Esophagus mucosa (tissue), 1 donor: ENCODE measurements at regions not wholly inside any gene's neighbourhood (a gene's known extent, or its start where the extent isn't known, plus 50 kb on each side); places are given as distances from the start of the nearest gene placed in this dataset.
A peak's percentile ranks its signal among the peaks of the same experiment; 100 is the strongest.

Source experiments
- ATAC-seq: fragments of 200-7000 bp; cut with Tn5 transposase; one replicate; pipeline ENCODE4 v1.9.1; 2020
- donor health status: DM: yes; HTN: yes; CAD: no.

DNA sequence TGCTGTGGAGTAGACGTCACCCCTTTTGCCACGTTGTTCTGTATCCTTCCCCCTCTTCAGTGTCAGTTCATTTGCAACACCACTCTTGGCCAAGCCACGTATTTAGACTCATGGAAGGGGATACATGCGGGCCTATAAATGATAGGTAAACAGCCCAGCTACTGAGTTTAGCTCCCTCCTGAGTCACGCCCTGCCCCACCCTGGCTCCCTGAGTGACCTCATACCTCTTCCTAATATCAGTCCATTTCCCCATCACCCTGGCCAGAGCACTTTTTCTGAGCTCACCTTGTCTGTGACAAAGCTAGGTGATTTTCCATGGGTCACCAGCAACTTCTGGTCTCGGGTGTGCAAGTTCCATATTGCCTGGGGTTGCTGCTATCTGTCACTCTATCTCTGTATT, 147.2 kb upstream of the MAF start:
- peak; percentile 70 for ATAC-seq

DNA sequence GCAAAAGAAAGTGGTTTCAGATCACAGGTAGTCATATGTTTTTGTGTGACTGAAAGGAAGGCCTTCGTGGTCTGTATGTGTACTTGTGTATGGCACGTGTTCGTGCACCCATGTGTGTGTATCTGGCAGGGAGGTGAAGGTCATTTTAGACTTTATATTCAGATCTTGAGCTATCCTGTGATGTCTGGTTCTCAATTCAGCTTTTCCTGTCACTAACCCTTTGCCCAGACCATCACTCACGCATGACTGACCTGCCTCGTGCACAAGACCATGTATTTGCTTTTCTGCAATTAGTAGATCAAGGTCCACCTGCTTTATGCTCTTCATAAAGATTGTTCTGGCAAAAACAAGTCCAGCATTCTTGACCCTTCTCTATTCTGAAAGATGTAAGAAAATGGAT, 139.7 kb upstream of the MAF start:
- no peak for ATAC-seq

DNA sequence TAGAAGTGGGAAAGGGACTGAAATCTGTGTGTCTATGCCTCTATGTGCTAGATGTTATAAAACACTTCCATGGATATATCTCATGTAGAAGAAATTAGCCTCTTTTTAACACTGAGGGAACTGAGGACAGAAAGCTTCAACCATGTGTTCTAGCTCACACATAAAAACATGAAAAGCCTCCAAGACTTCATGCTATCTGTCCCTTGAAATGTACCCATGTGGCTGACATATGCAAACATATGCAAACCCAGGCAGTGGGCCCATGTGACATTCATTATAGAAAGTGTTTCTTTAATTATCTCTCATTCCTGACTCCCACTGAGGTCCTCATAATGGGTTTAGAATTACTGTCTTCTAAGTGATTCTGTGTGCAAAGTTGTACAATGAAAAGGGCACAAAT, 134.7 kb upstream of the MAF start:
- no peak for ATAC-seq

DNA sequence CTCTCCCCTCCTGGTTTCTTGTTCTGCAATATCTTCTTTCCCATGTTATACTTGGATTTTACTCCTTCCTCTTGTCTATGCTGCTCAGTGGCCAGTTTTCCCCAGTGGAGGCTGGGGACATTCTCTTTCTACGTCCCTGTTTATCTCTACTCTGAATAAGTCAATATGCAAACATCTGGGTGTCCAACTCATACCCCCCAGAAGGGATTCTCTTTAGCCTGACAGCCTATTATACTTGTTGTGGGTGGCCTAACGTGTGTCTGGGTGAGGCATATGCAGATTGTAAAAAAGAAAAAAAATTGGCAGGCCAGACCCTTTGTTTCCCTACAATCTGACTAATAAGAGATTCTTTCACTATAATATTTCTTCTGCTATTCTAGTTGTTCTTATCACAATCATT, 134.2 kb upstream of the MAF start:
- no peak for ATAC-seq

DNA sequence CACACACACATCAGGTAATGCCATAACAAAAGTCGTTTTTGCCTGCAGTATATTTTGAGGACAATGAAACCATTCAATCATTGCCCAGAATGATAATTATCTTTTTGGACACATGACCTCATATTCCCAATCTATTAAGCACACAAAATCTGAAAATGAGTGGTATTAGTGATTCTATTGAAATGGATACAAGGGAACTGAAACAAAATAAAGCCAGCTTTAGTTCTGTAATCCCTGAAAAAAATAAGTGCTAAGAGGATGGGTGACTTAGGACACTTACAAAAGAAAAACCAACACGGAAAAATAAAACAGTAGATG, 128.3 kb upstream of the MAF start:
- ATAC-seq: no peak

DNA sequence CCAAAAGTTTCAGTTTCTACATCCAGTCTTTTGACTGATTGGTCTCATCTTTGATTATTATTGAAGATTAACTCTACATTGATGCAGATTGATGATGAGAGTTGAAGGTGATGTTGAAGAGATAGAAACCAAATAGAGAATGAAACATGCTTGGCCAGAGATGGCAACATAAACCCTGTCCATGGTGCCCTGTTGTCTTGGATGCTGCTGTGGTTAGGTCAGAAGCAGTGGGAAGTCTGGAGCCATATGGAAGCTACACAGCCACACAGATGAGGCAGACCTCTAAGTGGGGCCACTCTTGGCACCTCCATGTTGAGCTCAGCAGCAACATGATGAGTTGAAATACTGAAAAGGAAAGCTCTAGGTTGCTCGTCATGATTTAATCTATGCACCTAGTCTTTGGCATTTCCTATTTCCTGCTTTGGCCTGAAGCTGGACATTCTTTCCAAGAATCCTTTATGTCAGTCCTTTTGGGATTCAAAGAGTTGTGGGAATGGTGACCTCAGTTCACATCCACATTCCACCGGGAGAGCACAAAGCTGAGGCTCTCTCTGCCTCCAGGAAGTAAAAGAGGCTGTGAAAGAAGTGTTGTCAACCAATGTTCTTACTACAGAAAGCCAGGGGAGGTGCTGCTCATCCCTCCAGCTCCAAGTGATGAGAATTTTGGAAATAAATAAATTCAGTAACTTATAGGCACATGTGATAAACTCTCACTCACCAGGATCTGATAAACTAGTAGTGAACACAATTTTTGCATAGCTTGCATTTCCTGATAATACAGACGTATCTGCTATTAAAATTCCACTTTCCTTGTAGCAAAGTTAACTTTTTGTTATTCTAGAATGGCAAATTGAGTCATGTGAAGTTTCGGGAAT, 127.7 kb upstream of the MAF start:
- ATAC-seq: no peak

DNA sequence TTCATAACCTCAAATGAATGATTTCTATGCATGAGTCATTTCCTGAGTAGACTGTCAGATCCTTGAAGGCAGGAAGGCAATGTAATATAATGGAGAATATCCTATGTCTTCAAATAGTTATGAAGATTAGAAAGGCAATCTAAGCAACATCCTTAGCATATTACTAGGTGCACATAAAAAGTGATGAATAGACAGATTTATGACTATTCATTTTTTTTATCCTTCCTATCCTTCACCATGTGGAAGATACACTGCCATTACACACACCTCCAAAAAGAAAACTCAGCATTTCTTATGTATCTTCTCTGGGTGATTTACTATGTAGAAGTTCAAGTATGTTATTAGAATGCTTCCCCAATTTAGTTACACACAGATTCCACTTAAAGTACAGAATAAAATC, 126.4 kb upstream of the MAF start:
- ATAC-seq: no peak

DNA sequence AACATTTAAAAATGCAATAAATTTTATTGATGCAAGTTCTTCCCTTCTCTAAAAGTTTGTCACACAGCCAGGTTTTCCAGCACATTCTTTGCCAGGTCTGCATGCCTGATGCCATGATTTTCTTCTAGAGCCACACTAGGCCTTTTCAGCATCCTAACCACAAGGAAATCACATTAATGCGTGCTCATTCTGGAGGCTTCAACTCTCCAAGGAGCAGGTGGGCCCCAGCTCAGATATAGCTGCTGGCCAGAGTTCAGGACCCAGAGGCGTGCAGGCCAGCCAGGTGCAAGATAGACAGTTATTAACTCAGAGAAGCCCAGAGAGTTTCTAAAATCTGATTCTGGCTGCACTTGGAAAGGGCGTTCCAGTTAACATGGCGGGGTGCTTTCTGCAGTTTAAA, 124.5 kb upstream of the MAF start:
- ATAC-seq: no peak

DNA sequence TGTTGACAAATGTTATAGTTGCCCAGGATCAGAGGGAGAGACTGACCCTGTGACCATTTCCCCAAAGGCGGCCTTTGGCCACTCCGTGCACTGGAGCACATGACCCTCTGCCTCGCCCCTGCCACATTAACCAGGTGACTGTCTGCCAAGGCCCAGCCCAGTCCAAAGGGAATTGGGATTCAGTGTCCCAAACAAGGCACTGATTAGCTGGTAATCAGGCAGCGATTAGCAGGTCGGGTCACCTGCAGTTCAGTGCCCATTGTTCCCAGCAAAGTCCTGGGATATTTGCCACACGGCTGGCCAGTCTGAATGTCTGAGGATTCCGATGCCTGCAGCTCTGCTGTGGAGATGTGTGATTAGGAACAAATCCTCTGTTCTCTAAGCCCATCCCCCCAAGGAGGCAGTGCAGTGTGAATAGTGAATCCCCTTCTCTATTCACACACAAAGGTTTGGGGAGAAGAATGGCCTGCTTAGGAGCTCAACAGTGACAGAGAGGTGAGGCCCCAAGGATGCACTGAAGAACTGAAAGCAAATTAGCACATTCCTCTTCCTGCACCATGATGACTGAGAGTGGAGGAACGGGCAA, 123.1 kb upstream of the MAF start:
- ATAC-seq: no peak

DNA sequence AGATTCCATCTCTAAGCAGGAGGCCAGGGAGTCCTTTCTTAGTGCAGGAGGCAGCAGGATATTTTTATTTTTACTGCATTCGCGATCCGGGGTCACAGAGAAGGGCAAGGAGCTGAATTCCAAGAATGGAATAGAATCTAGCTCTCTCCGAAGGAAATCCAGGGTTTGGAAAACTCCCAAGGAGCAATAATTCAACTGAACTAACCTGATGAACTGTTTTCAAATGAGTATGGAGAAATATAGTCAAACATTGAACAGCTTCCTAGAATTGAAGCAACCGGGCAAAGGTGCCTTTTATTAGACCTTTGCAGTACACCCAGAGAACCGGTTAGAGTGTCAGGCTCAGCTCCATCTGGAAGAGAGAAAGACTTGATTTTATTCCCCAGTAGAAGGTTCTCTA, 120.7 kb upstream of the MAF start:
- no peak for ATAC-seq

DNA sequence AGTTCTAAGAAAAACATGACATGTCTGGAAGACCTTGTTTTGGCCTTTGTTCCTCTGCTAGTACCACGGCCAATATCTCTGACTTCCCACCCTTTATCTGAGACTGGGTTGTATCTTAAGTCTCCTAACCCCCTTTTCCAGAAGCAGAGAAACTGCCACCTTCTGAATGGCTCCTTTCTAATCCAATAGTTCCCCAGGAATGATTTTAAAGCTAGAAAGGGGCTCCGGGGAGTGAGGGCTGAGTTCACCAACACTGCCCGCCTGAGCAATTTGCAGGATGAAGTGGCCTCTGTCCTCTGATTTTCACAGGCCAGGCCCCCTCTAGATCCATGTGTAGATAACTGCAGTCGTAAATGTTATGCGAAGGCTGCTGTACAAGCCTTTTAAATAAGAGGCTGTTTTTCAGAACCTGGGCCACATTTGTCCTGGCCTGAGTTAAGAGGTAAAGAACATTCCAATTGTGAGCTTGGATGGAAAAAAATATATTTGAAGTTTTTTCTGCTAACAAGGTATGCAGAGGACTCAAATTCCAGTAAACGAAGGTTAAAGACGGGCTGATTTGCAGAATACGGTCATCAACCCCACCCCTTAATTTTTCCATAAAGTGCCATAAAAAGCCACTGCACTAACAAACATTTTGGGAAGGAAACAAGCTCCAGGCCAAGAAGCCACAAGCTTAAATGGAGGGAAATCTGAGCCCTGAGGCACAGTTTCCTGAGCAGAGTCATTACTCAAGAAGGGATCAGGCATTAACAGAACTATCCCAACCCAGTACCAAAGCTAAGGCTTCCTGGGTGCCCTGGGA, 117.0 kb upstream of the MAF start:
- no peak for ATAC-seq

DNA sequence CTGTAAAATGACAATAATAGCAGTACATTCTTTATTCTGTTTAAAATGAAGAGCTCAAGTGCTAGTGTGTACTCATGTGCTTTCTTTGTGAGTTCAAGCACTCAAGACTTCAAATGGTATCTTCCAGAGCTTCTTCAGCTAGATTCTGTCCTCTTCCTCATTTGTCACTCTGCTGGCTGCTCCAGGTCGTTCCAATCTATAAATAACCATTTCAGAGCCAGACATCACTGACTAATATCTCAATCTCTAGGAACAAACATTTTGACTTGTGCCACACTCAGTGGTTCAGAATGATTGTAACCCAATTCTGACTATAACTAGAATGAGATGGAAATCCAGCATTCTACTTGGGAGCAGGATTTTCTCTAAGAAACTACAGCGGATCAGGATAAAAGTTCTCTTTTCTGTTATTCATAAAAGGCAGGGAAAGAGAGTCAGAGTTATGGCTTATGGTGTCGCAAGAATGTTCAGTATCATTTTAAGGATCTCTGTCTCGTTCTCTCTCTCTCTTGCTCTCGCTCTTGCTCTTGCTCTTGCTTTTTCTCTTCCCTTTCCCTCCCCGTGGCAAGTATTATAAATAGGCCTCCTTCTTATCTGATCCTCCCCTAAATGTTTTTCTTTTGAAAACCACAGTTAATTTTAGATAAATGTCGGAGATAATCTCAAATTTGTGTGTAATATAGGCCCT, 116.3 kb upstream of the MAF start:
- no peak for ATAC-seq

DNA sequence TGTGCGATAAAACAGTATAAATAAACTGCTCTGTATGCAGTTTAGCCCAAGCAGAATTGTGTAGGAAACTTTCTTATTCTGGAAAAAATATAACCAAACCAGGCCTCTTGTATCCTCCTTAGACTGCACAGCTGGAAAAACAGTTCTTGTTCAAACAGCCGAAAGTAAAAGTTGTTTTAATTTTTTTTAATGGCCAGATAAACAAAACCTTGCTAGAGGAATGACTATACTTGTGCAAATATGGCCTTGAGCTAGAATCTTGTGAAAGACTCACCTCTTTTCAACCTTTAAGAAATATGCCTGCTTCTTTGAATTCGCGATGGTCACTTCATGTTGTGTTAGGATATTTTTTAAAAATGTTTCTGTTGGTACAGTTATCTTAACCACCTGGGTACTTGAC, 114.5 kb upstream of the MAF start:
- no peak for ATAC-seq

DNA sequence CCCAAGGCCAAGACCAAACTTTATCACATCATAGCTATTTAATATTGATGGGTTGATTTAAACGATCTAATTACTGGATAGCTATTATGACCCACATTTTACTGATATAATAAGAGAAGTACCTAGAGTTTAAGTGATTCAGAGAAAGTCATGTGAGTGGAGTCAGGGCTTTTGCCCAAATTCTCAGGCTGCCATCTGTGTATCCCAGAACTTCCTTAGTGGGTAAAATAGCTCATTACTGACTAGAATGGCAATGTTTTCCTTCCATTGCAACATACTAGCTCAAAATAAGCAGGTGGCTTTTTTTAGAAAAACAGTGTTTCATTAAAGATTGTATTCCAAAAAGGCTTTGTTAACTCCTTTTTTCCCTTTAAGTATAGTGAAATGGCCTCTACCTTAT, 113.9 kb upstream of the MAF start:
- no peak for ATAC-seq

DNA sequence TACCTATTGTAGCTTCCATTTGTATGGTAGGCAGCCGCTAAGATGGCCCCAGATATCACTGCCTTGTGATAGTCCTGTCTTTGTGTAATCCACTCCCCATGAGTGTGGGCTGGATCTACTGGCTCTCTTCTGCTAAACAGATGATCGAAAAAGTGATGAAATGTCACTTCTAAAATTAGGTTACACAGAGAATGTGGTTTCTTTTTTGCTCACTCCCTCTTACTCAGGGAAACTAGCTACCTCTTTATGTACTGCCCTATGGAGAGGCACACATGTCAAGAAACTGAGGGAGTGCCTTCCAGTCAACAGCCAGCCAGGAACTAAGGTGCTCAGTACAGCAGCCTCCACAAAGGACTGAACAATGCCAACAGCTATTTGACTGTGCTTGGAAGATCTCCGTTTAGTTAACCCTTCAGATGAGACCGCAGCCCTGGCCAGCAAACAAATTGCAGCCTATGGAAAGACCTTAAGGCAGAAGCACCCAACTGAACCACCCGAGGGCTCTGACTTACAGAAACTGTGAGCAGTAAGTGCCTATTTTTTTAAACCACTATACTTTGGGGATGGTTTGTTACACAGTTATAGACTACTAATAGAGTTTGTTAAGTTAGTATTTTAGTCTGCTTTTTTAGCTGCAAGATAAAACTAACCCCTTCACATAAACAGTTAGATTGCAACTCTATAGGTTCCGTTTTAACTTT, 113.2 kb upstream of the MAF start:
- ATAC-seq: no peak

DNA sequence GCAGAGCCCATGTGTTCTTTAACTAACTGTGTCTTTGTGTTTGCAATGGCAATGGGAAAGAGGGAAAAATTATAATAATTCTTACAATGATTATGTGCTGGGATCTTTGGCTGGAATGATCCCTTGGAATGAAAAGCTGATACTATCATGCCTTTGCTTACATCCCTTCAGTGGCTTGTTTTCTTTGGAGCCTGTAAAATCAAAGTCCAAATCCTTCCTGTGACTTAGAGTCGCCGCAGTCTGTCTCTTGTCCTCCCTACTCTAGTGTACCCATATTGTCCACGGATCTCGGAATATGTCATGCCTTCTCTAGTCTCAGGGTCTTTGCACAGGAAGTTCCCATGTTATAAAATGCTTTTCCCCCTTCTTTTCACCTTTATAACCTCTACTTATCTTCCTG, 111.7 kb upstream of the MAF start:
- ATAC-seq: no peak

DNA sequence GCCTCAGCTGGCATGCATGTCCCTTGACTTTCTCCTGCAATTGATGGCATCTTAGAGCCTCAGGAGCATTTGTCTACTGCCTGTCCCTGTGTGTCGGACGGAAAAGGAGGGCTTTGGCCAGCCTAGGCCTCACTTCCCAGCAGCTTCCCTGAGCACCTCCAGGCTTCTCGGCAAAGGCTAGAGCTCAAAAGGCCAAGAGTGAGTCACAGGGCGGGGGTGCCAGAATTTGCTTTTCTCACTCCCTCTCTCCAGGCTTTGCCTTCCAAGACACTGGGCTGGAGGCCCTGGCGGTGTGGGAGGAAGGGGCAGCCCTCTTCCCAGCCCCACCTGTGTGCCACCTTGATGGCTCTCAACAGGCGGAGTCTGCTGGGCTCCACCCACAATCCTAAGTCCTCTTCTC, 107.3 kb upstream of the MAF start:
- ATAC-seq: peak; percentile 88

DNA sequence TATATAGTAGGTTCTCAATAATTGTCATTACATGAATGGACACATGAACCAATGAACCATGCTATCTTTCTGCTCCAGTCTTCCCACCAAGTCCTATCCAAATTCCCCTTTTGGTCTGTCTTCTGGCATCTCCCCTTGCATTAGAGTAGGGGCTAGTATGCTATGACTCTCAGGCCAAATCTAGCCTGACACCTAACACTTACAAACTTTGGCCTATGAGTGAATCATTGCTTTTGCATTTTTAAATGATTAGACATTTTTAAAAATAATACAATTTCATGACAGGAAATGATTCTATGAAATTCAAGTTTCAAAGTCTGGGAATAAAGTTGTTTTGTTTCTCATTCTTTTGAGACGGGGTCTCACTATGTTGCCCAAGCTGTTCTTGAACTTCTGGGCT, 102.5 kb upstream of the MAF start:
- ATAC-seq: no peak

DNA sequence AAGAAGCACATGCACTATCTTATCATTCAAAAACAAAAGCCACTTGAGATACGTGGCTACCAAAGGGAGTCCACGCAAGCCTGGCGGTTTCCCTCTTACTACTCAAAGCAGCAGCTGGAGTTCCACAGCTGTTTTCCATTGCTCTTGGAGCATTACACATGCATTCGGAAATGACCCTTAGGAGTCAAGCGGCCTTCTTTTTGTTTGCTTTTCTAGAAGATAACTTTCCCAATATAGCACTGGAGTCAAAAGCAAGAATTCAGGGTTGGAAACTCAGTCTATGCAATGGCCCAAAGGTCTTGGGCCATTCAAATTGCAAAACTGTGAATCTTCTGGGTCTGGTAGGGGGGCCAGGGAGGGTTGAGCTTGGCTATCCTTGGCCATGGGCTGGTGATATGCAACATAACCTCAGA, 97.8 kb upstream of the MAF start:
- no peak for ATAC-seq

DNA sequence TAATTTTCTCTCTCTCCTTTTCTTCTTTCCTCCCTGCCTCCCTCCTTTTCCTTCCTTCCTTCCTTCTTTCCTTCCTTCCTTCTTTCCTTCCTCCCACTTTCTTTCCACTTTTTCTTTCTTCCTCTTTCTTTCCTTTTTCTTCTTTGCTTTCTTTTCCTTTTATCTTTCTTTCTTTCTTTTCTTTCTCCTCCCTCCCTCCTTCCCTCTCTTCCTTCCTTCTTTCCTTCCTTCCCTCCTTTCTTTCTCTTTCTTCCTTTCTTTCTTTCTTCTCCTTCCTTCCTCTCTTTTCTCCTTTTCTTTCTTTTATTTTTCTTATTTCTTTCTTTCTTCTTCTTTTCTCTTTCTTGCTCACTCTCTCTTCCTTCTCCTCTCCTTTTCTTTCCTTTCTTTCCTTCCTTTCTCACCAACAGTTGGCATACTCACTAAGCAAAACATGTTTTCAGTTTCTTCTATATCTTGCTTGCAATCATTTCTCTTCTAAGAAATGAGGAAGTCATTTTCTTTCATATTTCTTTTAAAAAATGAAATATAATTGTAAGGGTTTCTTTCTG, 97.1 kb upstream of the MAF start:
- no peak for ATAC-seq

DNA sequence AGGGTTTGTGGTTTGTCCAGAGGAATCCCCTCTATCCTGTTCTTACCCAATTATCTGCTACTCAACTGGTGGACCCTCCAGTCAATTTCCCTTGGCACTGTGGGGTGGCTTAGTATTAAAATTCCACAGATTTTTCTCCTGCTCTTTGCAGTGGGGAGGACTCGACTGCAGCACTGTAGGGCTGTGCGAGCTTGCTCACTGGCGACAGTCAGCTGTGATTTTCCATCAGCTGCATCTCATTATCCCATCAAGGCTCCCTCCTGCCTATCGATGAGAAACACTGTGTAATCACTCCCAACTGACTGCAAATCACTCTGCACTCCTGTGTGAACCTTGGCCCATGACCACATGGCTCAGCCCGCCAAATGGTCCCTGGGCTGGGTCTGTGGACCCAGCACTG, 90.5 kb upstream of the MAF start:
- no peak for ATAC-seq

DNA sequence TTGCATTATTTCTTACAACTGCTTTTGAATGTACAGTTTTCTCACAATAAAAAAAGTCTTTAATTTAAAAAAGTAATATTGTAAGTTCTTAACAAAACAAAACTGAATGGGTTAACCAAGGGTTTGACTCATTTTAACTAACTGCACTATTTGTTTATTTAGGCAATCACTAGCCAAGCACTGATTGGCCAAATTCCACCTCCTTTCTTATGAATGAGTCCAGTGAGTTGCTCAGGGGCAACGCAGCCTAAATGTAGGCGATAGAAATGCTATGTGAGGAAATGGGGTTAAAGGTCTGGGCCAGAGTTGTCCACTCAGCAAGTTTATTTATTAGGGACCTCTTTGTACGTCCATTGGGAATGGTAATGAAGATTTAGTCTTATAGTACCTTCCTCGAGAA, 89.6 kb upstream of the MAF start:
- no peak for ATAC-seq
